OCI-LY1 (cell line): ENCODE measurements at regions not wholly inside any gene's neighbourhood (a gene's known extent, or its start where the extent isn't known, plus 50 kb on each side); places are given as distances from the start of the nearest gene placed in this dataset.

Source experiments
- H2AFZ ChIP-seq: fragments of 200-600 bp; sonication (generic), shearing (Covaris generic); 2 replicates; pipeline ENCODE4 v1.6.0; 2014; ENCODE audit warnings: antibody characterized with exemption, mild to moderate bottlenecking, low read length
- H3F3A ChIP-seq: fragments of 200-600 bp; sonication (generic), shearing (Covaris generic); 2 replicates; pipeline ENCODE4 v1.6.0; 2014; ENCODE audit warnings: mild to moderate bottlenecking, antibody characterized with exemption, low read length, moderate library complexity; ENCODE audit not compliant: insufficient read depth
- H3K27ac ChIP-seq: fragments of 200-600 bp; sonication (generic); 2 replicates; pipeline ENCODE4 v1.5.1; 2014; ENCODE audit warnings: low read length, mixed run types, mild to moderate bottlenecking, low read depth; ENCODE audit not compliant: poor library complexity, severe bottlenecking
- H3K27me3 ChIP-seq: fragments of 200-600 bp; sonication (generic); 2 replicates; pipeline ENCODE4 v1.6.0; 2014; ENCODE audit warnings: antibody characterized with exemption, mild to moderate bottlenecking, low read length, moderate library complexity; ENCODE audit not compliant: insufficient read depth
- H3K36me3 ChIP-seq: fragments of 200-600 bp; sonication (generic); 2 replicates; pipeline ENCODE4 v1.6.1; 2014; ENCODE audit warnings: mild to moderate bottlenecking, antibody characterized with exemption, low read length, moderate library complexity, mixed read lengths; ENCODE audit not compliant: insufficient read depth
- H3K4me1 ChIP-seq: fragments of 200-600 bp; sonication (generic); 2 replicates; pipeline ENCODE4 v1.5.1; 2014; ENCODE audit warnings: mild to moderate bottlenecking, low read length, moderate library complexity; ENCODE audit not compliant: insufficient read depth, severe bottlenecking
- H3K4me2 ChIP-seq: fragments of 200-600 bp; sonication (generic), shearing (Covaris generic); 2 replicates; pipeline ENCODE4 v1.6.1; 2014; ENCODE audit warnings: low read length
- H3K4me3 ChIP-seq: fragments of 200-600 bp; sonication (generic); 2 replicates; pipeline ENCODE4 v1.5.1; 2014; ENCODE audit warnings: low read length, low read depth, mild to moderate bottlenecking, mixed read lengths; ENCODE audit not compliant: poor library complexity, severe bottlenecking
- H3K79me2 ChIP-seq: fragments of 200-600 bp; shearing (Covaris generic); 2 replicates; pipeline ENCODE4 v1.6.1; 2016; ENCODE audit warnings: mixed run types, low read length, mixed read lengths; ENCODE audit not compliant: insufficient read depth
- H3K9ac ChIP-seq: fragments of 200-600 bp; sonication (generic), shearing (Covaris generic); 2 replicates; pipeline ENCODE4 v1.6.1; 2014; ENCODE audit warnings: mild to moderate bottlenecking, low read length, mixed read lengths
- H3K9me2 ChIP-seq: fragments of 200-600 bp; sonication (generic), shearing (Covaris generic); 2 replicates; pipeline ENCODE4 v1.6.1; 2014; ENCODE audit warnings: low read depth, mild to moderate bottlenecking, low read length, mixed read lengths
- H3K9me3 ChIP-seq: fragments of 200-600 bp; shearing (Covaris generic); 2 replicates; pipeline ENCODE4 v1.6.1; 2014; ENCODE audit warnings: low read length, mixed read lengths
- H4K20me1 ChIP-seq: fragments of 200-600 bp; sonication (generic), shearing (Covaris generic); 2 replicates; pipeline ENCODE4 v1.6.0; 2016; ENCODE audit warnings: mild to moderate bottlenecking, low read length; ENCODE audit not compliant: insufficient read depth
- CTCF ChIP-seq: fragments of 200-600 bp; sonication (generic), shearing (Covaris generic); IDR thresholded peaks from 2 replicates; pipeline ENCODE4 v1.5.1; 2017; ENCODE audit warnings: mild to moderate bottlenecking, antibody characterized with exemption, low read length, moderate library complexity, mixed read lengths
- EZH2 ChIP-seq: fragments of 200-600 bp; sonication (generic), shearing (Covaris generic); IDR thresholded peaks from 2 replicates; pipeline ENCODE4 v1.8.0; 2017; ENCODE audit warnings: borderline replicate concordance, mixed run types, mild to moderate bottlenecking, antibody characterized with exemption, low read length, moderate library complexity, mixed read lengths

- no peaks in the 10 kb centered on the region for H3K36me3 ChIP-seq
- H3K9me3 ChIP-seq: no peaks in the 10 kb centered on the region
- no peaks in the 10 kb centered on the region for H3K27me3 ChIP-seq
- TF ChIP-seq EZH2 (no peak), CTCF (no peak)
- H3K4me2 ChIP-seq: no peak overlapping the region
- H3K79me2 ChIP-seq: no peaks in the 10 kb centered on the region
- no peak overlapping the region for H3K27ac ChIP-seq
- H3K9ac ChIP-seq: no peak overlapping the region
- H4K20me1 ChIP-seq: no peaks in the 10 kb centered on the region
- no peak overlapping the region for H3K4me3 ChIP-seq
- no peaks in the 10 kb centered on the region for H3K9me2 ChIP-seq
- H3F3A ChIP-seq: no peaks in the 10 kb centered on the region
- H2AFZ ChIP-seq: no peak overlapping the region
- no peaks in the 10 kb centered on the region for H3K4me1 ChIP-seq
Measured at GRCh38 chr5:26518065-26518464, 520.3 kb downstream of the CDH9 start.

GRCh38 chr5:26498972-26499371 is 539.4 kb downstream of the CDH9 start:
- Histone ChIP-seq H3K4me2 (no peak overlapping the region), H3K27ac (no peak overlapping the region), H3K36me3 (no peaks in the 10 kb centered on the region), H3K9me2 (no peaks in the 10 kb centered on the region), H3K9me3 (no peaks in the 10 kb centered on the region), H3K4me3 (no peak overlapping the region), H2AFZ (no peak overlapping the region), H4K20me1 (no peaks in the 10 kb centered on the region), H3K27me3 (no peaks in the 10 kb centered on the region), H3K4me1 (no peaks in the 10 kb centered on the region), H3K9ac (no peak overlapping the region), H3F3A (no peaks in the 10 kb centered on the region), H3K79me2 (no peaks in the 10 kb centered on the region)
- no peak for TF ChIP-seq CTCF
- no peak for TF ChIP-seq EZH2

GRCh38 chr5:26495437-26495836 is 542.9 kb downstream of the CDH9 start:
- Histone ChIP-seq H4K20me1 (no peaks in the 10 kb centered on the region), H3K4me3 (no peak overlapping the region), H3K4me1 (no peaks in the 10 kb centered on the region), H3F3A (no peaks in the 10 kb centered on the region), H3K27me3 (no peaks in the 10 kb centered on the region), H2AFZ (no peak overlapping the region), H3K4me2 (no peak overlapping the region), H3K36me3 (no peaks in the 10 kb centered on the region), H3K79me2 (no peaks in the 10 kb centered on the region), H3K9me2 (no peaks in the 10 kb centered on the region), H3K27ac (no peak overlapping the region), H3K9me3 (no peaks in the 10 kb centered on the region), H3K9ac (no peak overlapping the region)
- no peak for TF ChIP-seq CTCF
- no peak for TF ChIP-seq EZH2
